ENCODE measurements at regions not wholly inside any gene's neighbourhood (a gene's known extent, or its start where the extent isn't known, plus 50 kb on each side); places are given as distances from the start of the nearest gene placed in this dataset.

GRCh38 chr20:22160101-22160652 lies 424.2 kb downstream of the FOXA2 start:
- Mint-ChIP-seq H3K9me3 (peaks cover 6% of the 10 kb centered on the region), H3K36me3 (ENCODE audit: insufficient read depth) (no peaks in the 10 kb centered on the region), H3K27me3 (ENCODE audit: low read depth) (no peaks in the 10 kb centered on the region), H3K4me3 (no peak overlapping the region), H3K4me1 (ENCODE audit: low read depth) (no peaks in the 10 kb centered on the region)
- ATAC-seq (no peak), DNase-seq (no peak)

GRCh38 chr20:22159276-22159675 lies 425.1 kb downstream of the FOXA2 start:
- ATAC-seq (no peak), DNase-seq (no peak)
- Mint-ChIP-seq H3K9me3 (peaks cover 6% of the 10 kb centered on the region), H3K4me1 (ENCODE audit: low read depth) (no peaks in the 10 kb centered on the region), H3K27me3 (ENCODE audit: low read depth) (no peaks in the 10 kb centered on the region), H3K36me3 (ENCODE audit: insufficient read depth) (no peaks in the 10 kb centered on the region), H3K4me3 (no peak overlapping the region)

- H3K27me3 Mint-ChIP-seq (ENCODE audit: low read depth) = no peaks in the 10 kb centered on the region
- H3K36me3 Mint-ChIP-seq (ENCODE audit: insufficient read depth) = no peaks in the 10 kb centered on the region
- ATAC-seq (no peak), DNase-seq (no peak)
- peaks cover 36% of the 10 kb centered on the region for H3K9me3 Mint-ChIP-seq
- no peak overlapping the region for H3K4me3 Mint-ChIP-seq
- H3K4me1 Mint-ChIP-seq (ENCODE audit: low read depth) = no peaks in the 10 kb centered on the region
Observed at GRCh38 chr20:22127587-22127986, 422.1 kb downstream of the PAX1 start.

- H3K36me3 Mint-ChIP-seq (ENCODE audit: insufficient read depth) = no peaks in the 10 kb centered on the region
- ATAC-seq (no peak), DNase-seq (no peak)
- no peak overlapping the region for H3K4me3 Mint-ChIP-seq
- H3K27me3 Mint-ChIP-seq (ENCODE audit: low read depth) = no peaks in the 10 kb centered on the region
- H3K4me1 Mint-ChIP-seq (ENCODE audit: low read depth) = no peaks in the 10 kb centered on the region
- H3K9me3 Mint-ChIP-seq = peaks cover 19% of the 10 kb centered on the region
Observed at GRCh38 chr20:22106308-22106938, 401.0 kb downstream of the PAX1 start.

GRCh38 chr20:22101606-22102005 lies 396.1 kb downstream of the PAX1 start:
- Mint-ChIP-seq H3K4me1 (ENCODE audit: low read depth) (no peaks in the 10 kb centered on the region), H3K36me3 (ENCODE audit: insufficient read depth) (no peaks in the 10 kb centered on the region), H3K4me3 (no peak overlapping the region), H3K9me3 (peaks cover 20% of the 10 kb centered on the region), H3K27me3 (ENCODE audit: low read depth) (no peaks in the 10 kb centered on the region)
- ATAC-seq = no peak
- no peak for DNase-seq

GRCh38 chr20:22100686-22101085 lies 395.2 kb downstream of the PAX1 start:
- peaks cover 20% of the 10 kb centered on the region for H3K9me3 Mint-ChIP-seq
- H3K36me3 Mint-ChIP-seq (ENCODE audit: insufficient read depth) = no peaks in the 10 kb centered on the region
- DNase-seq = no peak
- ATAC-seq = no peak
- H3K27me3 Mint-ChIP-seq (ENCODE audit: low read depth) = no peaks in the 10 kb centered on the region
- no peaks in the 10 kb centered on the region for H3K4me1 Mint-ChIP-seq (ENCODE audit: low read depth)
- H3K4me3 Mint-ChIP-seq = no peak overlapping the region

GRCh38 chr20:22099348-22099747 lies 393.9 kb downstream of the PAX1 start:
- Mint-ChIP-seq H3K27me3 (ENCODE audit: low read depth) (no peaks in the 10 kb centered on the region), H3K36me3 (ENCODE audit: insufficient read depth) (no peaks in the 10 kb centered on the region), H3K4me1 (ENCODE audit: low read depth) (no peaks in the 10 kb centered on the region), H3K4me3 (no peak overlapping the region), H3K9me3 (peaks cover 23% of the 10 kb centered on the region)
- ATAC-seq = no peak
- DNase-seq = no peak

- DNase-seq = no peak
- ATAC-seq = no peak
- H3K36me3 Mint-ChIP-seq (ENCODE audit: insufficient read depth) = no peaks in the 10 kb centered on the region
- no peaks in the 10 kb centered on the region for H3K27me3 Mint-ChIP-seq (ENCODE audit: low read depth)
- no peak overlapping the region for H3K4me3 Mint-ChIP-seq
- H3K9me3 Mint-ChIP-seq = peaks cover 24% of the 10 kb centered on the region
- H3K4me1 Mint-ChIP-seq (ENCODE audit: low read depth) = no peaks in the 10 kb centered on the region
Observed at GRCh38 chr20:22098511-22098910, 393.0 kb downstream of the PAX1 start.

- no peaks in the 10 kb centered on the region for H3K4me1 Mint-ChIP-seq (ENCODE audit: low read depth)
- ATAC-seq (no peak), DNase-seq (no peak)
- H3K27me3 Mint-ChIP-seq (ENCODE audit: low read depth) = no peaks in the 10 kb centered on the region
- H3K9me3 Mint-ChIP-seq = peaks cover 32% of the 10 kb centered on the region
- H3K4me3 Mint-ChIP-seq = no peak overlapping the region
- H3K36me3 Mint-ChIP-seq (ENCODE audit: insufficient read depth) = no peaks in the 10 kb centered on the region
Observed at GRCh38 chr20:22093122-22093521, 387.7 kb downstream of the PAX1 start.

GRCh38 chr20:22088882-22089281 lies 383.4 kb downstream of the PAX1 start:
- H3K4me1 Mint-ChIP-seq (ENCODE audit: low read depth) = no peaks in the 10 kb centered on the region
- ATAC-seq (no peak), DNase-seq (no peak)
- H3K36me3 Mint-ChIP-seq (ENCODE audit: insufficient read depth) = no peaks in the 10 kb centered on the region
- no peak overlapping the region for H3K4me3 Mint-ChIP-seq
- H3K27me3 Mint-ChIP-seq (ENCODE audit: low read depth) = no peaks in the 10 kb centered on the region
- H3K9me3 Mint-ChIP-seq = peaks cover 23% of the 10 kb centered on the region

GRCh38 chr20:22080985-22081384 lies 375.5 kb downstream of the PAX1 start:
- Mint-ChIP-seq H3K36me3 (ENCODE audit: insufficient read depth) (no peaks in the 10 kb centered on the region), H3K9me3 (peaks cover 19% of the 10 kb centered on the region), H3K4me3 (no peak overlapping the region), H3K4me1 (ENCODE audit: low read depth) (no peaks in the 10 kb centered on the region), H3K27me3 (ENCODE audit: low read depth) (no peaks in the 10 kb centered on the region)
- no peak for DNase-seq
- ATAC-seq = no peak

- Mint-ChIP-seq H3K4me3 (no peak overlapping the region), H3K9me3 (peaks cover 9% of the 10 kb centered on the region), H3K27me3 (ENCODE audit: low read depth) (no peaks in the 10 kb centered on the region), H3K4me1 (ENCODE audit: low read depth) (no peaks in the 10 kb centered on the region), H3K36me3 (ENCODE audit: insufficient read depth) (no peaks in the 10 kb centered on the region)
- DNase-seq (no peak), ATAC-seq (no peak)
Observed at GRCh38 chr20:22074635-22075034, 369.2 kb downstream of the PAX1 start.

- DNase-seq (no peak), ATAC-seq (no peak)
- Mint-ChIP-seq H3K9me3 (peaks cover 6% of the 10 kb centered on the region), H3K4me3 (no peak overlapping the region), H3K36me3 (ENCODE audit: insufficient read depth) (no peaks in the 10 kb centered on the region), H3K4me1 (ENCODE audit: low read depth) (no peaks in the 10 kb centered on the region), H3K27me3 (ENCODE audit: low read depth) (no peaks in the 10 kb centered on the region)
Observed at GRCh38 chr20:22071841-22072240, 366.4 kb downstream of the PAX1 start.

GRCh38 chr20:22070610-22071058 lies 365.2 kb downstream of the PAX1 start:
- no peak for ATAC-seq
- Mint-ChIP-seq H3K4me1 (ENCODE audit: low read depth) (no peaks in the 10 kb centered on the region), H3K4me3 (no peak overlapping the region), H3K36me3 (ENCODE audit: insufficient read depth) (no peaks in the 10 kb centered on the region), H3K9me3 (peaks cover 9% of the 10 kb centered on the region), H3K27me3 (ENCODE audit: low read depth) (no peaks in the 10 kb centered on the region)
- DNase-seq = no peak

GRCh38 chr20:22063753-22064152 lies 358.3 kb downstream of the PAX1 start:
- no peaks in the 10 kb centered on the region for H3K36me3 Mint-ChIP-seq (ENCODE audit: insufficient read depth)
- no peak for ATAC-seq

More at GRCh38 chr20:22063753-22064152, 358.3 kb downstream of the PAX1 start:
- Mint-ChIP-seq H3K4me3 (no peak overlapping the region), H3K27me3 (ENCODE audit: low read depth) (no peaks in the 10 kb centered on the region), H3K9me3 (peaks cover 9% of the 10 kb centered on the region), H3K4me1 (ENCODE audit: low read depth) (no peaks in the 10 kb centered on the region)
- DNase-seq = no peak

Data from activated T-cell treated with anti-CD3 and anti-CD28 coated beads, Interleukin-2, amount 50 U/mL, for 4 hours (primary cell).